Testis (tissue), 2 donors: ENCODE measurements at regions not wholly inside any gene's neighbourhood (a gene's known extent, or its start where the extent isn't known, plus 50 kb on each side); places are given as distances from the start of the nearest gene placed in this dataset.

Experiments
- POLR2A ChIP-seq: fragments of 450-650 bp; IDR thresholded peaks from one replicate; pipeline ENCODE4 v1.6.1; 2017; ENCODE audit warnings: antibody characterized with exemption, mild to moderate bottlenecking, moderate library complexity
- TF ChIP-seq, protein P1 (sequence below), 3 experiments: fragments of 450-650 bp in 2 of 3; fragments of 200-600 bp in 1 of 3; sonication (generic) in 1 of 3; IDR thresholded peaks; one replicate each; pipeline ENCODE4 v1.5.1; 2016 to 2019; ENCODE audit warnings: antibody characterized with exemption in 3 of 3, mild to moderate bottlenecking in 2 of 3, moderate library complexity in 1 of 3

DNA sequence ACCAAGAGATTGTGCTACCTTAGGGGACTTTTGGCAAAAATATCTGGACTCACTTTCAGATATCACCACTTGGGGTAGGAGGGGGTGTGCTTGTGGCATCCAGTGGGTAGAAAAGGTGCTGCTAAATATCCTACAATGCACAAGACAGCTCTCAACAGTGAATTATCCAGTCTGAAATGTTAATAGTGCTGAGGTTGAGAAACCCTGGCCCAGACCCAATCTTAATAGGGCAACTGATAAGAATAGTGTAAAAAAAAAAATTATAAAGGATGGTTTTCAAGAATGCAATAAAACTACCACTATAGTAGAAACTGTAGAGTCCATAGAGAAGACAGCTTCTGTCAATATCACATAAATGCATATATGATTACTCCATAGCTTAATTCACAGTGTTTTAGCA lies 185.5 kb downstream of the ZNF330 start:
- TF ChIP-seq, protein P1, sequence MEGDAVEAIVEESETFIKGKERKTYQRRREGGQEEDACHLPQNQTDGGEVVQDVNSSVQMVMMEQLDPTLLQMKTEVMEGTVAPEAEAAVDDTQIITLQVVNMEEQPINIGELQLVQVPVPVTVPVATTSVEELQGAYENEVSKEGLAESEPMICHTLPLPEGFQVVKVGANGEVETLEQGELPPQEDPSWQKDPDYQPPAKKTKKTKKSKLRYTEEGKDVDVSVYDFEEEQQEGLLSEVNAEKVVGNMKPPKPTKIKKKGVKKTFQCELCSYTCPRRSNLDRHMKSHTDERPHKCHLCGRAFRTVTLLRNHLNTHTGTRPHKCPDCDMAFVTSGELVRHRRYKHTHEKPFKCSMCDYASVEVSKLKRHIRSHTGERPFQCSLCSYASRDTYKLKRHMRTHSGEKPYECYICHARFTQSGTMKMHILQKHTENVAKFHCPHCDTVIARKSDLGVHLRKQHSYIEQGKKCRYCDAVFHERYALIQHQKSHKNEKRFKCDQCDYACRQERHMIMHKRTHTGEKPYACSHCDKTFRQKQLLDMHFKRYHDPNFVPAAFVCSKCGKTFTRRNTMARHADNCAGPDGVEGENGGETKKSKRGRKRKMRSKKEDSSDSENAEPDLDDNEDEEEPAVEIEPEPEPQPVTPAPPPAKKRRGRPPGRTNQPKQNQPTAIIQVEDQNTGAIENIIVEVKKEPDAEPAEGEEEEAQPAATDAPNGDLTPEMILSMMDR (IDR thresholded peaks at IDR 0.05) = no peak
- no peak for TF ChIP-seq POLR2A
